Body of pancreas (tissue), 4 donors: ENCODE measurements at regions not wholly inside any gene's neighbourhood (a gene's known extent, or its start where the extent isn't known, plus 50 kb on each side); places are given as distances from the start of the nearest gene placed in this dataset.

Experiments used
- ATAC-seq: fragments of 150-250 bp; one replicate; pipeline ENCODE4 v1.9.1; 2016
- DNase-seq, 4 donors: peaks; one replicate each; pipeline ENCODE4 v3.0.0-alpha.2; 2019
- H3K27ac ChIP-seq, 4 donors: fragments of 200-600 bp; sonication (generic); 1 replicate in 3 of 4; 2 replicates in 1 of 4; pipeline versions ENCODE4 v1.5.1 to v1.6.1; 2016 to 2019; ENCODE audit warnings: mild to moderate bottlenecking in 1 of 4, mixed read lengths in 1 of 4, moderate library complexity in 1 of 4
- H3K27me3 ChIP-seq, 2 donors: fragments of 200-600 bp; sonication (generic); one replicate each; pipeline ENCODE4 v1.6.0; 2016; ENCODE audit warnings: mild to moderate bottlenecking in 1 of 2
- H3K36me3 ChIP-seq, 2 donors: fragments of 200-600 bp; sonication (generic); replicated peaks in 1 of 2; 2 replicates each; pipeline ENCODE4 v1.5.1; 2016; ENCODE audit warnings: low read depth in 2 of 2; ENCODE audit not compliant: insufficient read depth in 1 of 2
- H3K4me1 ChIP-seq: fragments of 200-600 bp; sonication (generic); one replicate; pipeline ENCODE4 v1.6.0; 2016
- H3K4me3 ChIP-seq, 2 donors: fragments of 200-600 bp; sonication (generic); 1 replicate in 1 of 2; 2 replicates in 1 of 2; pipeline ENCODE4 v1.5.1; 2016 to 2019
- H3K9me3 ChIP-seq, 3 donors: fragments of 200-600 bp; sonication (generic); 1 replicate in 2 of 3; 2 replicates in 1 of 3; pipeline ENCODE4 v1.5.1; 2016
- CTCF ChIP-seq, 7 experiments: fragments of 450-650 bp in 4 of 7; fragments of 200-600 bp in 3 of 7; sonication (generic) in 3 of 7; IDR thresholded peaks; one replicate each; pipeline ENCODE4 v1.5.1; 2016 to 2019; ENCODE audit warnings: antibody characterized with exemption in 7 of 7
- POLR2A ChIP-seq, 3 donors: fragments of 450-650 bp; IDR thresholded peaks; one replicate each; pipeline ENCODE4 v1.6.1; 2016; ENCODE audit warnings: antibody characterized with exemption in 3 of 3, mild to moderate bottlenecking in 2 of 3
- WGBS, 2 donors: methylation state at CpG; one replicate each; pipeline ENCODE4 v1.1.5; 2017; 5-methylcytosine and 5-hydroxymethylcytosine counted together
- intact Hi-C: fragments of 100-400 bp; cut with DNase I; formaldehyde crosslinking; loops from one replicate; pipeline ENCODE4 v1.15.1; 2023

- ATAC-seq (no peak), DNase-seq (no peak)
- WGBS, 2 donors = 79 to 85% methylated on average over 11 of the region's 11 CpGs
- Histone ChIP-seq H3K9me3 (no peaks in the 10 kb centered on the region), H3K4me1 (no peaks in the 10 kb centered on the region), H3K4me3 (no peak overlapping the region), H3K27me3 (no peaks in the 10 kb centered on the region), H3K36me3 (no peaks in the 10 kb centered on the region), H3K27ac (no peak overlapping the region)
- TF ChIP-seq CTCF (IDR thresholded peaks at IDR 0.05) (no peak), POLR2A (IDR thresholded peaks at IDR 0.05) (no peak)
- intact Hi-C loops = no loop called here
Observed at GRCh38 chr5:85204289-85204688, 819.6 kb upstream of the EDIL3 start.

- no peaks in the 10 kb centered on the region for H3K36me3 ChIP-seq
- no peak for ATAC-seq
- no peak for DNase-seq
- H3K4me1 ChIP-seq = no peaks in the 10 kb centered on the region
- no peaks in the 10 kb centered on the region for H3K27me3 ChIP-seq
- no peak overlapping the region for H3K27ac ChIP-seq
- no peak overlapping the region for H3K4me3 ChIP-seq
- intact Hi-C loops = no loop called here
- H3K9me3 ChIP-seq = no peaks in the 10 kb centered on the region
- TF ChIP-seq POLR2A (IDR thresholded peaks at IDR 0.05) (no peak), CTCF (IDR thresholded peaks at IDR 0.05) (no peak)
- whole genome bisulfite sequencing, 2 donors = 24 to 77% methylated on average over 1 of the region's 1 CpG
Observed at GRCh38 chr5:85205430-85205829, 820.8 kb upstream of the EDIL3 start.

DNA sequence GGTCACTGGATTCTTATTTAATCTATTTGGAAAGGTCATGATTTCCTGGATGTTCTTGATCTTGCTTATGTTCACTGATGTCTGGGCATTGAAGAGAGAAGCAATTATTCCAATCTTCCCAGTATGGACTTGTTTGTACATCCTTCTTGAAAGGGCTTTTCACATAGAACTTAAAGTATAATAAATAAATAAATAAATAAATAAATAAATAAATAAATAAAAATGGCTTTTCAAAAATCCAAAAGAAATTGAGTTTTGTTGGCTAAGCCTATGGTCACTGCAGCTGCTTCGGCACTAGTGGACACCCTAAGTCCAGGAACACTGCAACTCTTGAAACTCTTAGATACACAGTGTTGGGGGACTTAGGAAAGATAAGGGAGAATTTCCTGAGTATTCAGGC, 840.7 kb upstream of the EDIL3 start:
- intact Hi-C loops = no loop called here
- TF ChIP-seq CTCF (IDR thresholded peaks at IDR 0.05) (no peak), POLR2A (IDR thresholded peaks at IDR 0.05) (no peak)
- H3K9me3 ChIP-seq = no peaks in the 10 kb centered on the region
- 78 to 91% methylated on average over 1 of the region's 1 CpG for WGBS, 2 donors
- H3K27ac ChIP-seq = no peak overlapping the region
- ATAC-seq = no peak
- no peaks in the 10 kb centered on the region for H3K36me3 ChIP-seq
- no peaks in the 10 kb centered on the region for H3K4me1 ChIP-seq
- no peak overlapping the region for H3K4me3 ChIP-seq
- no peaks in the 10 kb centered on the region for H3K27me3 ChIP-seq
- DNase-seq = no peak

GRCh38 chr5:85249204-85249603, 864.5 kb upstream of the EDIL3 start:
- no peaks in the 10 kb centered on the region for H3K4me1 ChIP-seq
- no peaks in the 10 kb centered on the region for H3K36me3 ChIP-seq
- intact Hi-C loops = no loop called here
- H3K4me3 ChIP-seq = no peak overlapping the region
- no peaks in the 10 kb centered on the region for H3K9me3 ChIP-seq
- no peak for TF ChIP-seq CTCF (IDR thresholded peaks at IDR 0.05)
- TF ChIP-seq POLR2A (IDR thresholded peaks at IDR 0.05) = no peak
- no peaks in the 10 kb centered on the region for H3K27me3 ChIP-seq
- DNase-seq (no peak), ATAC-seq (no peak)
- 71 to 73% methylated on average over 2 of the region's 2 CpGs for WGBS, 2 donors
- no peak overlapping the region for H3K27ac ChIP-seq

DNA sequence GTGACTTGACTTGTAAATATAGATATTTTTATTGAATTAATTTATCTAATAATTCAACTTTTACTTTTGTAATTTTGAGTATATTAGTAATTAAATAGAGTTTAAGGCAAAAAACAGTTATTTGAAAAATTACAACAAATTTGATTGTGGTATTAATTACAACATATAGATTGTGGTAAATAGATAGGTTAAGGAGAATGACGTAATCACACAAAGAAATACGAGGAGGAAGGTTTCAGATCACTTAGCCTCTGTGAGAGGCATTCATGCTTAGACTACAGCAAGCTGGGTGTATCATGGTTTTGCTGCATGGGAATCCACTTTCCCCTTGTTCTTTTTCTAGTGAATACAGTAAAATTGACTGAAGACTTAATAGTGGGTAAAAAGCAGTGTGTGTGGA, 878.4 kb upstream of the EDIL3 start:
- ATAC-seq (no peak), DNase-seq (no peak)
- Histone ChIP-seq H3K4me1 (no peaks in the 10 kb centered on the region), H3K9me3 (no peaks in the 10 kb centered on the region), H3K4me3 (no peak overlapping the region), H3K27ac (no peak overlapping the region), H3K36me3 (no peaks in the 10 kb centered on the region), H3K27me3 (no peaks in the 10 kb centered on the region)
- no peak for TF ChIP-seq CTCF (IDR thresholded peaks at IDR 0.05)
- TF ChIP-seq POLR2A (IDR thresholded peaks at IDR 0.05) = no peak
- WGBS, 2 donors = 44 to 80% methylated on average over 2 of the region's 2 CpGs
- intact Hi-C loops = no loop called here
